GM23338 (cell line): ENCODE measurements at regions not wholly inside any gene's neighbourhood (a gene's known extent, or its start where the extent isn't known, plus 50 kb on each side); places are given as distances from the start of the nearest gene placed in this dataset.

Source experiments
- CREB1 ChIP-seq: fragments of 250-450 bp; sonication (Bioruptor Pico); IDR thresholded peaks from 2 replicates; pipeline ENCODE4 v1.5.0; 2020; ENCODE audit warnings: low read depth, mild to moderate bottlenecking, moderate library complexity
- CTCF ChIP-seq, 2 experiments: fragments of 200-600 bp in 1 of 2; sonication (generic) in 1 of 2; conservative IDR thresholded peaks; 2 replicates each; pipeline versions ENCODE4 v1.5.1 to v1.6.1; 2016 to 2017; ENCODE audit warnings: antibody characterized with exemption in 2 of 2, low read depth in 2 of 2, mild to moderate bottlenecking in 2 of 2, moderate library complexity in 1 of 2
- EZH2 ChIP-seq: fragments of 200-600 bp; sonication (generic); IDR thresholded peaks from one replicate; pipeline ENCODE4 v1.8.0; 2017; ENCODE audit warnings: antibody characterized with exemption, mild to moderate bottlenecking, low read depth; ENCODE audit not compliant: unreplicated experiment
- EZH2phosphoT487 ChIP-seq: fragments of 200-600 bp; sonication (generic); IDR thresholded peaks from one replicate; pipeline ENCODE4 v1.8.1; 2018; ENCODE audit warnings: antibody characterized with exemption; ENCODE audit not compliant: unreplicated experiment
- POLR2AphosphoS5 ChIP-seq: IDR thresholded peaks from 2 replicates; pipeline ENCODE4 v1.6.1; 2016; ENCODE audit warnings: antibody characterized with exemption, low read depth
- REST ChIP-seq: IDR thresholded peaks from one replicate; pipeline ENCODE4 v1.6.1; 2018; ENCODE audit warnings: antibody characterized with exemption; ENCODE audit not compliant: unreplicated experiment
- ZNF462 ChIP-seq: fragments of 250-450 bp; sonication (Bioruptor Pico); IDR thresholded peaks from 2 replicates; pipeline ENCODE4 v1.5.0; 2020; ENCODE audit warnings: mild to moderate bottlenecking, moderate library complexity

GRCh38 chr15:29526802-29527201, 257.2 kb upstream of the NSMCE3 start:
- TF ChIP-seq CTCF (conservative IDR thresholded peaks at IDR 0.05; ENCODE audit: low read depth in 2 of 2) (no peak), REST (no peak), POLR2AphosphoS5 (no peak), EZH2 (no peak), EZH2phosphoT487 (no peak), ZNF462 (no peak), CREB1 (CRISPR knock-in tag) (no peak)
